Thyroid gland (tissue), 4 donors: ENCODE measurements at regions not wholly inside any gene's neighbourhood (a gene's known extent, or its start where the extent isn't known, plus 50 kb on each side); places are given as distances from the start of the nearest gene placed in this dataset.

ENCODE experiments used
- DNase-seq, 2 donors: peaks; one replicate each; pipeline ENCODE4 v3.0.0-alpha.2; 2019
- H3K27ac ChIP-seq, 3 donors: fragments of 200-600 bp; sonication (generic); 1 replicate in 2 of 3; 2 replicates in 1 of 3; pipeline ENCODE4 v1.5.1; 2016 to 2019; ENCODE audit warnings: mild to moderate bottlenecking in 1 of 3, moderate library complexity in 1 of 3
- H3K27me3 ChIP-seq: fragments of 200-600 bp; sonication (generic); one replicate; pipeline ENCODE4 v1.5.1; 2019
- H3K36me3 ChIP-seq, 2 donors: fragments of 200-600 bp; sonication (generic); one replicate each; pipeline ENCODE4 v1.5.1; 2016 to 2019
- H3K4me1 ChIP-seq, 2 donors: fragments of 200-600 bp; sonication (generic); one replicate each; pipeline ENCODE4 v1.5.1; 2017 to 2019
- H3K4me3 ChIP-seq, 3 donors: fragments of 200-600 bp; sonication (generic); replicated peaks in 1 of 3; 1 replicate in 2 of 3; 2 replicates in 1 of 3; pipeline ENCODE4 v1.5.1; 2016; ENCODE audit warnings: mild to moderate bottlenecking in 1 of 3
- H3K9me3 ChIP-seq: fragments of 200-600 bp; sonication (generic); one replicate; pipeline ENCODE4 v1.5.1; 2017
- CTCF ChIP-seq, 6 experiments: fragments of 200-600 bp in 3 of 6; fragments of 450-650 bp in 3 of 6; sonication (generic) in 3 of 6; IDR thresholded peaks; one replicate each; pipeline ENCODE4 v1.5.1; 2016 to 2019; ENCODE audit warnings: antibody characterized with exemption in 6 of 6, mild to moderate bottlenecking in 2 of 6, inconsistent platforms in 1 of 6, moderate library complexity in 1 of 6
- POLR2A ChIP-seq, 2 donors: fragments of 450-650 bp; IDR thresholded peaks; one replicate each; pipeline ENCODE4 v1.6.1; 2017; ENCODE audit warnings: antibody characterized with exemption in 2 of 2, mild to moderate bottlenecking in 2 of 2, moderate library complexity in 1 of 2
- WGBS, 2 donors: methylation state at CpG; one replicate each; pipeline ENCODE4 v1.1.5; 2017; 5-methylcytosine and 5-hydroxymethylcytosine counted together
- intact Hi-C: fragments of 100-400 bp; cut with DNase I; formaldehyde crosslinking; loops from one replicate; pipeline ENCODE4 v1.15.1; 2023

- intact Hi-C loops: no loop called here
- TF ChIP-seq POLR2A (IDR thresholded peaks at IDR 0.05) (no peak), CTCF (IDR thresholded peaks at IDR 0.05) (no peak)
- Histone ChIP-seq H3K4me1 (no peaks in the 10 kb centered on the region), H3K27me3 (no peaks in the 10 kb centered on the region), H3K27ac (no peak overlapping the region), H3K4me3 (no peak overlapping the region), H3K36me3 (no peaks in the 10 kb centered on the region), H3K9me3 (no peaks in the 10 kb centered on the region)
- 79 to 90% methylated on average over 2 of the region's 2 CpGs for WGBS, 2 donors
- DNase-seq: no peak
Measured at GRCh38 chr5:12885018-12885417, 980.8 kb upstream of the CTNND2 start.

- TF ChIP-seq CTCF (IDR thresholded peaks at IDR 0.05): no peak
- TF ChIP-seq POLR2A (IDR thresholded peaks at IDR 0.05): no peak
Measured at GRCh38 chr5:12883395-12883794, 979.1 kb upstream of the CTNND2 start.

GRCh38 chr5:12876541-12877298, 972.5 kb upstream of the CTNND2 start:
- intact Hi-C loops: no loop called here
- no peak for DNase-seq
- no peaks in the 10 kb centered on the region for H3K27me3 ChIP-seq
- TF ChIP-seq CTCF (IDR thresholded peaks at IDR 0.05) (no peak), POLR2A (IDR thresholded peaks at IDR 0.05) (no peak)
- H3K36me3 ChIP-seq: no peaks in the 10 kb centered on the region
- H3K4me1 ChIP-seq: no peaks in the 10 kb centered on the region
- no peaks in the 10 kb centered on the region for H3K9me3 ChIP-seq
- H3K4me3 ChIP-seq: no peak overlapping the region
- 78 to 83% methylated on average over 1 of the region's 1 CpG for WGBS, 2 donors
- no peak overlapping the region for H3K27ac ChIP-seq

More at GRCh38 chr5:12883395-12883794, 979.1 kb upstream of the CTNND2 start:
- H3K27me3 ChIP-seq: no peaks in the 10 kb centered on the region
- intact Hi-C loops: no loop called here
- no peaks in the 10 kb centered on the region for H3K4me1 ChIP-seq
- H3K9me3 ChIP-seq: no peaks in the 10 kb centered on the region
- no peak for DNase-seq
- H3K36me3 ChIP-seq: no peaks in the 10 kb centered on the region
- WGBS, 2 donors: 94 to 96% methylated on average over 5 of the region's 5 CpGs
- H3K27ac ChIP-seq: no peak overlapping the region
- no peak overlapping the region for H3K4me3 ChIP-seq

GRCh38 chr5:12870872-12871539, 966.8 kb upstream of the CTNND2 start:
- no peaks in the 10 kb centered on the region for H3K4me1 ChIP-seq
- TF ChIP-seq POLR2A (IDR thresholded peaks at IDR 0.05) (no peak), CTCF (IDR thresholded peaks at IDR 0.05) (no peak)
- H3K36me3 ChIP-seq: no peaks in the 10 kb centered on the region
- DNase-seq: no peak
- no peak overlapping the region for H3K4me3 ChIP-seq
- intact Hi-C loops: no loop called here
- no peaks in the 10 kb centered on the region for H3K9me3 ChIP-seq
- no peak overlapping the region for H3K27ac ChIP-seq
- no peaks in the 10 kb centered on the region for H3K27me3 ChIP-seq
- 81 to 86% methylated on average over 1 of the region's 1 CpG for WGBS, 2 donors

- no peak for DNase-seq
- intact Hi-C loops: no loop called here
- Histone ChIP-seq H3K4me3 (no peak overlapping the region), H3K4me1 (no peaks in the 10 kb centered on the region), H3K27me3 (no peaks in the 10 kb centered on the region), H3K27ac (no peak overlapping the region), H3K36me3 (no peaks in the 10 kb centered on the region), H3K9me3 (no peaks in the 10 kb centered on the region)
- TF ChIP-seq POLR2A (IDR thresholded peaks at IDR 0.05): no peak
- no peak for TF ChIP-seq CTCF (IDR thresholded peaks at IDR 0.05)
Measured at GRCh38 chr5:12865529-12865928, 961.3 kb upstream of the CTNND2 start.
